ENCODE measurements at regions not wholly inside any gene's neighbourhood (a gene's known extent, or its start where the extent isn't known, plus 50 kb on each side); places are given as distances from the start of the nearest gene placed in this dataset.

- TF ChIP-seq CTCF (IDR thresholded peaks at IDR 0.05; ENCODE audit: low read depth, low read length, missing input control) (no peak), ATF3 (IDR thresholded peaks at IDR 0.05) (no peak), YY1 (IDR thresholded peaks at IDR 0.05) (no peak), REST (IDR thresholded peaks at IDR 0.05) (no peak), SP1 (IDR thresholded peaks at IDR 0.05) (no peak), RXRA (IDR thresholded peaks at IDR 0.05) (no peak)
These were observed 184.7 kb upstream of the HCCS start for GRCh38 chrX:10926404-10926803.
